Gastrocnemius medialis (tissue), 4 donors: ENCODE measurements at regions not wholly inside any gene's neighbourhood (a gene's known extent, or its start where the extent isn't known, plus 50 kb on each side); places are given as distances from the start of the nearest gene placed in this dataset.

Experiments
- CTCF ChIP-seq, 5 experiments: fragments of 450-650 bp in 3 of 5; fragments of 200-600 bp in 2 of 5; sonication (generic) in 2 of 5; IDR thresholded peaks in 4 of 5; conservative IDR thresholded peaks in 1 of 5; 1 replicate in 4 of 5; 2 replicates in 1 of 5; pipeline ENCODE4 v1.5.1; 2016 to 2019; ENCODE audit warnings: antibody characterized with exemption in 5 of 5, mild to moderate bottlenecking in 3 of 5, moderate library complexity in 3 of 5
- POLR2A ChIP-seq, 2 donors: fragments of 450-650 bp; IDR thresholded peaks; one replicate each; pipeline ENCODE4 v1.6.1; 2017; ENCODE audit warnings: antibody characterized with exemption in 2 of 2, mild to moderate bottlenecking in 2 of 2, moderate library complexity in 2 of 2

GRCh38 chr3:77939726-77940125, 899.8 kb downstream of the ROBO2 start:
- no peak for TF ChIP-seq POLR2A (IDR thresholded peaks at IDR 0.05)
- no peak for TF ChIP-seq CTCF (IDR thresholded peaks at IDR 0.05 in 4 of 5, conservative IDR thresholded peaks at IDR 0.05 in 1 of 5)
